ENCODE measurements at regions not wholly inside any gene's neighbourhood (a gene's known extent, or its start where the extent isn't known, plus 50 kb on each side); places are given as distances from the start of the nearest gene placed in this dataset.

GRCh38 chr13:53272873-53273272, 244.3 kb downstream of the OLFM4 start:
- TF ChIP-seq CTCF (conservative IDR thresholded peaks at IDR 0.05 in 1 of 2, IDR thresholded peaks at IDR 0.05 in 1 of 2; ENCODE audit: extremely low read depth in 1 of 2, insufficient read depth in 1 of 2, low read depth in 1 of 2, low read length in 2 of 2) (no peak), EZH2 (IDR thresholded peaks at IDR 0.05; ENCODE audit: borderline replicate concordance, low read length) (no peak)
